Panc1 (cell line): ENCODE measurements at regions not wholly inside any gene's neighbourhood (a gene's known extent, or its start where the extent isn't known, plus 50 kb on each side); places are given as distances from the start of the nearest gene placed in this dataset.

Source experiments
- ATAC-seq: fragments of 200-7000 bp; cut with Tn5 transposase; 2 replicates; pipeline ENCODE4 v1.9.1; 2020; ENCODE audit warnings: mild to moderate bottlenecking, moderate library complexity
- BruUV-seq: library from RNA; stranded (reverse); fragments of 400-500 nt; replicated peaks from 2 replicates; lab custom pipeline; 2021; lab: Mats Ljungman, UMichigan
- CTCF ChIA-PET: fragments of 300-600 bp; sonication (Branson Sonifier 250); formaldehyde crosslinking; loops from one replicate; lab custom pipeline; 2022; ENCODE audit warnings: antibody characterized with exemption; lab: Charles Lee
- POLR2A ChIA-PET: fragments of 300-600 bp; sonication (Branson Sonifier 250); formaldehyde crosslinking; loops from one replicate; lab custom pipeline; 2022; ENCODE audit warnings: antibody characterized with exemption; lab: Charles Lee
- DNase-seq: peaks from one replicate; pipeline ENCODE4 v3.0.0-alpha.2; 2010; ENCODE audit warnings: low read depth, low spot score
- H3K27ac ChIP-seq: 2 replicates; pipeline ENCODE4 v1.5.1; 2011; ENCODE audit warnings: mild to moderate bottlenecking, low read length, inconsistent platforms
- H3K27me3 ChIP-seq: fragments of 200-500 bp; sonication (Bioruptor generic); 2 replicates; pipeline ENCODE4 v1.6.0; 2014; ENCODE audit warnings: low read length, inconsistent platforms; ENCODE audit not compliant: control insufficient read depth, insufficient read depth
- H3K36me3 ChIP-seq: fragments of 200-500 bp; sonication (Bioruptor generic); 2 replicates; pipeline ENCODE4 v1.5.1; 2014; ENCODE audit warnings: inconsistent platforms, mild to moderate bottlenecking, low read length, moderate library complexity; ENCODE audit not compliant: control insufficient read depth, insufficient read depth
- H3K4me1 ChIP-seq: 2 replicates; pipeline ENCODE4 v1.5.1; 2011; ENCODE audit warnings: inconsistent platforms, mild to moderate bottlenecking, low read length, moderate library complexity; ENCODE audit not compliant: control insufficient read depth, insufficient read depth
- H3K4me3 ChIP-seq, 2 experiments: 2 replicates each; pipeline ENCODE4 v1.5.1; 2011 to 2012; ENCODE audit warnings: low read depth in 2 of 2, low read length in 2 of 2, mild to moderate bottlenecking in 2 of 2, inconsistent platforms in 1 of 2, moderate library complexity in 1 of 2
- H3K9me3 ChIP-seq: fragments of 200-500 bp; sonication (Bioruptor generic); 2 replicates; pipeline ENCODE4 v1.5.1; 2014; ENCODE audit warnings: low read depth, mild to moderate bottlenecking, inconsistent platforms, low read length, moderate library complexity; ENCODE audit not compliant: control insufficient read depth, insufficient read depth
- POLR2AphosphoS5 ChIP-seq: IDR thresholded peaks from 2 replicates; pipeline ENCODE4 v1.6.1; 2012; ENCODE audit warnings: mild to moderate bottlenecking, low read depth, low read length, moderate library complexity
- REST ChIP-seq, 2 experiments: IDR thresholded peaks; 2 replicates each; pipeline ENCODE4 v1.6.1; 2011 to 2012; ENCODE audit warnings: low read depth in 2 of 2, control low read depth in 1 of 2, low read length in 1 of 2, mild to moderate bottlenecking in 1 of 2, moderate library complexity in 1 of 2; ENCODE audit not compliant: insufficient read depth in 1 of 2
- SIN3A ChIP-seq: IDR thresholded peaks from 2 replicates; pipeline ENCODE4 v1.6.1; 2012; ENCODE audit warnings: low read depth, mild to moderate bottlenecking, low read length, moderate library complexity, borderline replicate concordance; ENCODE audit not compliant: insufficient read depth
- TCF7L2 ChIP-seq: IDR thresholded peaks from 2 replicates; pipeline ENCODE4 v1.6.1; 2011; ENCODE audit warnings: mild to moderate bottlenecking, low read depth, low read length, inconsistent platforms
- in situ Hi-C: cut with HindIII; loops from 2 replicates; pipeline ENCODE4 v1.10.0; 2016; ENCODE audit warnings: low sequenced_read_pairs, low pct_unique_long_range_greater_than_20kb
- intact Hi-C: fragments of 100-400 bp; cut with micrococcal nuclease; formaldehyde crosslinking; loops from one replicate; pipeline ENCODE4 v1.10.0; 2022; ENCODE audit not compliant: unreplicated experiment
- TF ChIP-seq, protein P1 (sequence below): fragments of 450-650 bp; IDR thresholded peaks from 2 replicates; pipeline ENCODE4 v1.5.1; 2017; ENCODE audit warnings: mild to moderate bottlenecking

DNA sequence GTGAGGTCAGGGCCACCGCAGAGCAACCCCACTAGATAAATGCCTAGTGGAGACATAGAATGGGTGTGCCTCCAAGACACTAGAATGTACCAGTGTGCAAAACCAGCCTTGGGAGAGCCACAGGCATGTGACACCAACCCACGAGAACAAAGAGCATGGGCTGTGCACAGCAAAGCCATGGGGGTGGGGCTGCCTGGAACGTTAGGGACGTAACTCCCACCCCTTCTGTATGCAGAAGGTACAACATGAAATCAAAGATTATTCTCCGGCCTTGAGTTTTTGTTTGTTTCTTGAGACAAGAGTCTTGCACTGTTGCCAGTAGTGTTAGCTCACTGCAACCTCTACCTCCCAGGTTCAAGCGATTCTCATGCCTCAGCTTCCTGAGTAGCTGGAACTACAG is 99.5 kb downstream of the MID1IP1 start:
- intact Hi-C loops (no loop called here), in situ Hi-C loops (no loop called here)
- Histone ChIP-seq H3K4me3 (no peak overlapping the region), H3K27me3 (no peaks in the 10 kb centered on the region), H3K27ac (no peak overlapping the region), H3K4me1 (no peaks in the 10 kb centered on the region), H3K9me3 (no peaks in the 10 kb centered on the region), H3K36me3 (no peaks in the 10 kb centered on the region)
- BruUV-seq = no TSS peak
- no peak for ATAC-seq
- DNase-seq = no peak
- POLR2A ChIA-PET = no interaction called here
- no peak for TF ChIP-seq SIN3A
- TF ChIP-seq TCF7L2 = no peak
- TF ChIP-seq REST (IDR thresholded peaks at IDR 0.05; ENCODE audit: insufficient read depth in 1 of 2, low read depth in 2 of 2, low read length in 1 of 2) = no peak
- CTCF ChIA-PET = no interaction called here

DNA sequence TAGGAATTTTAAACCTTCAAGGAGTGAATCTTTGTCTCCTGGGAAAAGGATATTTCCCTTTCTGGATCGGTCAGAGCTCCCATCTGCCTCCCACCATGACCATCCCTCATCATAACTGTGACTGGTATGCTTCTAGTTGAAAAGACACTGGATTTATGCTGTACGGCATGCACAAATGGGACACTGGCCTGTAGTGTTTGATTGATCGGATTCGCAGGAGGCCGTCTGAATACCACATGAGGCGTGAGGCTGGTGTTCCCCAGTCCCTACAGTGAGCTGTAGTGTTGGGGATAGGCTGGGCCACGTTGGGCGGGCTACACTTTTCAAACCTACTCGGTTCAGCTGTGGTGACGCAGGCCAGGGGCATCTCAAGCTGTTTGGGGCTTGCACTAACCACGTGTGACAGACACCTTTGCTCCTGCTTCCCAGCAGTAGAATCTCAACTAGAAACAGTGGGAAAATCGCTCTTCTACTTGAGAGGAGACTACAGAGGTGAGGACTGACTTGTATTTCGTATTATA is 101.8 kb downstream of the MID1IP1 start:
- TF ChIP-seq, protein P1, sequence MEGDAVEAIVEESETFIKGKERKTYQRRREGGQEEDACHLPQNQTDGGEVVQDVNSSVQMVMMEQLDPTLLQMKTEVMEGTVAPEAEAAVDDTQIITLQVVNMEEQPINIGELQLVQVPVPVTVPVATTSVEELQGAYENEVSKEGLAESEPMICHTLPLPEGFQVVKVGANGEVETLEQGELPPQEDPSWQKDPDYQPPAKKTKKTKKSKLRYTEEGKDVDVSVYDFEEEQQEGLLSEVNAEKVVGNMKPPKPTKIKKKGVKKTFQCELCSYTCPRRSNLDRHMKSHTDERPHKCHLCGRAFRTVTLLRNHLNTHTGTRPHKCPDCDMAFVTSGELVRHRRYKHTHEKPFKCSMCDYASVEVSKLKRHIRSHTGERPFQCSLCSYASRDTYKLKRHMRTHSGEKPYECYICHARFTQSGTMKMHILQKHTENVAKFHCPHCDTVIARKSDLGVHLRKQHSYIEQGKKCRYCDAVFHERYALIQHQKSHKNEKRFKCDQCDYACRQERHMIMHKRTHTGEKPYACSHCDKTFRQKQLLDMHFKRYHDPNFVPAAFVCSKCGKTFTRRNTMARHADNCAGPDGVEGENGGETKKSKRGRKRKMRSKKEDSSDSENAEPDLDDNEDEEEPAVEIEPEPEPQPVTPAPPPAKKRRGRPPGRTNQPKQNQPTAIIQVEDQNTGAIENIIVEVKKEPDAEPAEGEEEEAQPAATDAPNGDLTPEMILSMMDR = no peak
- TF ChIP-seq POLR2AphosphoS5 (no peak), TCF7L2 (no peak), SIN3A (no peak), REST (IDR thresholded peaks at IDR 0.05; ENCODE audit: insufficient read depth in 1 of 2, low read depth in 2 of 2, low read length in 1 of 2) (no peak)
- Histone ChIP-seq H3K36me3 (no peaks in the 10 kb centered on the region), H3K27ac (no peak overlapping the region), H3K27me3 (no peaks in the 10 kb centered on the region), H3K4me1 (no peaks in the 10 kb centered on the region), H3K9me3 (no peaks in the 10 kb centered on the region), H3K4me3 (no peak overlapping the region)
- in situ Hi-C loops (no loop called here), intact Hi-C loops (no loop called here)
- no TSS peak for BruUV-seq
- DNase-seq (no peak), ATAC-seq (no peak)
- ChIA-PET POLR2A (no interaction called here), CTCF (no interaction called here)
